BJ (cell line): ENCODE measurements at regions not wholly inside any gene's neighbourhood (a gene's known extent, or its start where the extent isn't known, plus 50 kb on each side); places are given as distances from the start of the nearest gene placed in this dataset.

Experiments used
- CTCF ChIA-PET: fragments of 350-600 bp; formaldehyde crosslinking; extraction: SDS; loops from one replicate; lab custom pipeline; 2021; ENCODE audit warnings: antibody characterized with exemption, inconsistent platforms; lab: Yijun Ruan, JAX
- POLR2A ChIA-PET: fragments of 300-600 bp; sonication (Branson Sonifier 250); formaldehyde crosslinking; extraction: SDS; loops from one replicate; lab custom pipeline; 2021; ENCODE audit warnings: antibody characterized with exemption; lab: Charles Lee
- DNase-seq: peaks from one replicate; pipeline ENCODE4 v3.0.0-alpha.2; 2011; ENCODE audit warnings: low read depth
- H3K27me3 ChIP-seq: 2 replicates; pipeline ENCODE4 v1.6.0; 2011; ENCODE audit warnings: low read length; ENCODE audit not compliant: control insufficient read depth, insufficient read depth
- H3K36me3 ChIP-seq: 2 replicates; pipeline ENCODE4 v1.5.1; 2011; ENCODE audit warnings: low read length; ENCODE audit not compliant: control insufficient read depth, insufficient read depth
- H3K4me3 ChIP-seq: 2 replicates; pipeline ENCODE4 v1.5.1; 2011; ENCODE audit warnings: low read depth, mild to moderate bottlenecking, control low read depth, low read length
- TF ChIP-seq, protein P1 (sequence below): IDR thresholded peaks from 2 replicates; pipeline ENCODE4 v1.5.1; 2011; ENCODE audit warnings: low read depth, mild to moderate bottlenecking, control low read depth, inconsistent platforms, low read length, moderate library complexity; ENCODE audit not compliant: insufficient read depth

DNA sequence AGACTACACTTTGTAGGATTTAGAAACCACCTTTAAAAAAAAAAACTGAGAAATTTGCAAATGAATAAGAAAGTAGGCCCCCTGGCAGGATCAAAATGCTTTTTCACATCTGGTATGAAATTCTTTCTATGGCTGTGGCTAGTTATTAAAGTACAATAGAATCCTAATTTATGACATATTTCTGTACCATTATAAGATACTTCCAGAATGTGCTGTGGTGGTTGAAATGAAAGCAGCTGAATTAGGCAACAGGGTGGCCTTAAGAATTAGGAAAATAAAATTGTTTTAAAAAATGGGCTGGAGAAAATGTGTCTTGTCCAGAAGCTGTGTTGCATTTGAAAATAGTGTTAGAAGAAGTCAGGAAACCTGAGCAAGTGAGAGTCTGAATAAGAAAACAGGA lies 85.9 kb upstream of the PDE3A start:
- Histone ChIP-seq H3K27me3 (no peaks in the 10 kb centered on the region), H3K4me3 (no peak overlapping the region), H3K36me3 (no peaks in the 10 kb centered on the region)
- TF ChIP-seq, protein P1, sequence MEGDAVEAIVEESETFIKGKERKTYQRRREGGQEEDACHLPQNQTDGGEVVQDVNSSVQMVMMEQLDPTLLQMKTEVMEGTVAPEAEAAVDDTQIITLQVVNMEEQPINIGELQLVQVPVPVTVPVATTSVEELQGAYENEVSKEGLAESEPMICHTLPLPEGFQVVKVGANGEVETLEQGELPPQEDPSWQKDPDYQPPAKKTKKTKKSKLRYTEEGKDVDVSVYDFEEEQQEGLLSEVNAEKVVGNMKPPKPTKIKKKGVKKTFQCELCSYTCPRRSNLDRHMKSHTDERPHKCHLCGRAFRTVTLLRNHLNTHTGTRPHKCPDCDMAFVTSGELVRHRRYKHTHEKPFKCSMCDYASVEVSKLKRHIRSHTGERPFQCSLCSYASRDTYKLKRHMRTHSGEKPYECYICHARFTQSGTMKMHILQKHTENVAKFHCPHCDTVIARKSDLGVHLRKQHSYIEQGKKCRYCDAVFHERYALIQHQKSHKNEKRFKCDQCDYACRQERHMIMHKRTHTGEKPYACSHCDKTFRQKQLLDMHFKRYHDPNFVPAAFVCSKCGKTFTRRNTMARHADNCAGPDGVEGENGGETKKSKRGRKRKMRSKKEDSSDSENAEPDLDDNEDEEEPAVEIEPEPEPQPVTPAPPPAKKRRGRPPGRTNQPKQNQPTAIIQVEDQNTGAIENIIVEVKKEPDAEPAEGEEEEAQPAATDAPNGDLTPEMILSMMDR: no peak
- ChIA-PET POLR2A (no interaction called here), CTCF (no interaction called here)
- no peak for DNase-seq

- H3K4me3 ChIP-seq: no peak overlapping the region
- no peaks in the 10 kb centered on the region for H3K27me3 ChIP-seq
- ChIA-PET CTCF (no interaction called here), POLR2A (no interaction called here)
- TF ChIP-seq, protein P1: no peak
- DNase-seq: no peak
- no peaks in the 10 kb centered on the region for H3K36me3 ChIP-seq
Measured at GRCh38 chr12:20283482-20283881, 84.9 kb upstream of the PDE3A start.

DNA sequence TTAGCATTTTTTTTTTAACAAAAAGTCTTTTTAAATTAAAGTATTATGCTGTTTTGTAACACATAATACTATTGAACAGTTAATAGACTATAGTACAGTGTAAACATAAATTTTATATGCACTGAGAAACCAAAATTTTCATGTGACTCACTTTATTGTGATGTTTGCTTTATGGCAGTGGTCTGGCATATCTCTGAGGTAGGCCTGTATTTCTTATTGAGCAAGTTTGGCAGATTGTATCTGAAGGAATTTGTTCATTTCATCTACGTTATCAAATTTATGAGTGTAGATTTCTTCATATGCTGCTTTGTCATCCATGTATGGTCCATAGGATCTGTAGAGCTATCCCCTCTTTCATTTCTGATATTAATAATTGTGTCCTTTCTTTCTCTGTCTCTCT lies 78.8 kb upstream of the PDE3A start:
- H3K27me3 ChIP-seq: no peaks in the 10 kb centered on the region
- H3K4me3 ChIP-seq: no peak overlapping the region
- DNase-seq: no peak
- ChIA-PET POLR2A (no interaction called here), CTCF (interaction anchor here (0.7 kb wide), 1 partner anchor 79 kb away, joined by 3 read pairs; no protein-coding TSS in a partner anchor)
- no peaks in the 10 kb centered on the region for H3K36me3 ChIP-seq
- TF ChIP-seq, protein P1: no peak

GRCh38 chr12:20300457-20300856 lies 67.9 kb upstream of the PDE3A start:
- CTCF ChIA-PET: interaction anchor here (0.9 kb wide), 1 partner anchor 10 kb away, joined by 3 read pairs; no protein-coding TSS in a partner anchor
- H3K4me3 ChIP-seq: no peak overlapping the region
- POLR2A ChIA-PET: no interaction called here
- H3K27me3 ChIP-seq: no peaks in the 10 kb centered on the region
- H3K36me3 ChIP-seq: no peaks in the 10 kb centered on the region
- DNase-seq: no peak
- TF ChIP-seq, protein P1: no peak

DNA sequence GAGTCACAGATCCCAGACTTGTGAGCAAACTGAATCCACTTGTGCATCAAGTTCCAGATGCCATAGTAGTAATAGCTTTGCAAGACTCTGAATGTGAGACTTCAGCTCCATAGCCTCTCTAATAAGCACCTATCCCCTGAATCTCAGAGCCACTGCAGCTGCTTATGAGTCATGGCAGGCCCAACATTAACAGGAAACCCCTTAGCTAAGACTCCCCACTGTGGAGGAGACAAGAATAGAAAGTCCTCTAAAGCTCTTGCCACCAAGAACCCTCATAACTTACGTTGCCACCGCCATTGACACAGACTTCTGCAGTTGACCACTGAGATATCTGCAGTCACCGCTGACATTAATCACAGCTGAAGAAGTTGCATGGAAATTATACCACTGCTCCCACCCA lies 62.9 kb upstream of the PDE3A start:
- ChIA-PET CTCF (interaction anchor here (1.0 kb wide), 1 partner anchor 50 kb away, joined by 3 read pairs; no protein-coding TSS in a partner anchor), POLR2A (no interaction called here)
- TF ChIP-seq, protein P1: no peak
- no peaks in the 10 kb centered on the region for H3K27me3 ChIP-seq
- DNase-seq: no peak
- H3K4me3 ChIP-seq: no peak overlapping the region
- no peaks in the 10 kb centered on the region for H3K36me3 ChIP-seq
